GM21737 (cell line): ENCODE measurements at regions not wholly inside any gene's neighbourhood (a gene's known extent, or its start where the extent isn't known, plus 50 kb on each side); places are given as distances from the start of the nearest gene placed in this dataset.
"Not testable (repeated sequence)": the region's sequence is repeated elsewhere in the genome, so short reads cannot be mapped to it uniquely, and the experiment has no call there.

ENCODE experiments used
- ATAC-seq: cut with Tn5 transposase; IDR thresholded peaks from one replicate; pipeline ENCODE4 v1.9.1; 2021; ENCODE audit warnings: mild to moderate bottlenecking, moderate library complexity; ENCODE audit not compliant: unreplicated experiment

GRCh38 chr6:105882121-105882803, 203.9 kb upstream of the PRDM1 start:
- ATAC-seq, result no peak

- ATAC-seq, result no peak
These were observed 204.5 kb upstream of the PRDM1 start for GRCh38 chr6:105881608-105882007.

- ATAC-seq, result no peak
These were observed 206.1 kb upstream of the PRDM1 start for GRCh38 chr6:105880030-105880492.

GRCh38 chr6:105879146-105879545, 207.0 kb upstream of the PRDM1 start:
- ATAC-seq, result no peak

GRCh38 chr6:105875974-105876640, 210.0 kb upstream of the PRDM1 start:
- no peak for ATAC-seq

GRCh38 chr6:105874835-105875626, 211.1 kb upstream of the PRDM1 start:
- ATAC-seq, result no peak

GRCh38 chr6:105873799-105874198, 212.3 kb upstream of the PRDM1 start:
- no peak for ATAC-seq

- ATAC-seq, result no peak
These were observed 212.9 kb upstream of the PRDM1 start for GRCh38 chr6:105873211-105873704.

- no peak for ATAC-seq
These were observed 213.9 kb upstream of the PRDM1 start for GRCh38 chr6:105872249-105872648.

- no peak for ATAC-seq
These were observed 214.6 kb upstream of the PRDM1 start for GRCh38 chr6:105871542-105871941.

GRCh38 chr6:105869835-105870440, 216.2 kb upstream of the PRDM1 start:
- no peak for ATAC-seq

- ATAC-seq, result no peak
These were observed 217.2 kb upstream of the PRDM1 start for GRCh38 chr6:105868823-105869460.

- ATAC-seq, result no peak
These were observed 218.3 kb upstream of the PRDM1 start for GRCh38 chr6:105867821-105868220.

GRCh38 chr6:105867277-105867676, 218.9 kb upstream of the PRDM1 start:
- ATAC-seq, result no peak

GRCh38 chr6:105862936-105863607, 223.1 kb upstream of the PRDM1 start:
- no peak for ATAC-seq

GRCh38 chr6:105860927-105861326, 225.2 kb upstream of the PRDM1 start:
- not testable (repeated sequence) for ATAC-seq

GRCh38 chr6:105859457-105859856, 226.7 kb upstream of the PRDM1 start:
- no peak for ATAC-seq

GRCh38 chr6:105858639-105859038, 227.5 kb upstream of the PRDM1 start:
- ATAC-seq, result not testable (repeated sequence)

- no peak for ATAC-seq
These were observed 230.7 kb upstream of the PRDM1 start for GRCh38 chr6:105855433-105855832.

- ATAC-seq, result not testable (repeated sequence)
These were observed 232.2 kb upstream of the PRDM1 start for GRCh38 chr6:105853979-105854378.
